GM21825 (cell line): ENCODE measurements at regions not wholly inside any gene's neighbourhood (a gene's known extent, or its start where the extent isn't known, plus 50 kb on each side); places are given as distances from the start of the nearest gene placed in this dataset.
"Not testable (repeated sequence)": the region's sequence is repeated elsewhere in the genome, so short reads cannot be mapped to it uniquely, and the experiment has no call there.

Experiments
- ATAC-seq: cut with Tn5 transposase; IDR thresholded peaks from one replicate; pipeline ENCODE4 v1.9.1; 2021; ENCODE audit warnings: mild to moderate bottlenecking, moderate library complexity; ENCODE audit not compliant: unreplicated experiment

GRCh38 chr15:55126111-55126510 is 70.6 kb downstream of the RSL24D1 start:
- ATAC-seq = no peak

- ATAC-seq = no peak
These were observed 72.1 kb downstream of the RSL24D1 start for GRCh38 chr15:55124616-55125015.

- ATAC-seq = no peak
These were observed 78.3 kb downstream of the RSL24D1 start for GRCh38 chr15:55118344-55118870.

- no peak for ATAC-seq
These were observed 80.1 kb downstream of the RSL24D1 start for GRCh38 chr15:55116636-55117035.

- ATAC-seq = no peak
These were observed 83.0 kb downstream of the RSL24D1 start for GRCh38 chr15:55113736-55114135.

GRCh38 chr15:55112706-55113105 is 84.0 kb downstream of the RSL24D1 start:
- no peak for ATAC-seq

GRCh38 chr15:55110446-55110845 is 86.3 kb downstream of the RSL24D1 start:
- no peak for ATAC-seq

GRCh38 chr15:55108858-55109518 is 87.8 kb downstream of the RSL24D1 start:
- no peak for ATAC-seq

GRCh38 chr15:55108448-55108847 is 88.3 kb downstream of the RSL24D1 start:
- ATAC-seq = no peak

GRCh38 chr15:55106155-55106554 is 90.6 kb downstream of the RSL24D1 start:
- no peak for ATAC-seq

GRCh38 chr15:55094136-55094535 is 102.6 kb downstream of the RSL24D1 start:
- no peak for ATAC-seq

GRCh38 chr15:55088207-55088606 is 108.5 kb downstream of the RSL24D1 start:
- no peak for ATAC-seq

- ATAC-seq = no peak
These were observed 112.1 kb downstream of the RSL24D1 start for GRCh38 chr15:55084673-55085072.

GRCh38 chr15:55084216-55084615 is 112.5 kb downstream of the RSL24D1 start:
- ATAC-seq = no peak

GRCh38 chr15:55077052-55077451 is 119.7 kb downstream of the RSL24D1 start:
- not testable (repeated sequence) for ATAC-seq

- no peak for ATAC-seq
These were observed 122.3 kb downstream of the RSL24D1 start for GRCh38 chr15:55074431-55074830.

GRCh38 chr15:55063970-55064369 is 132.8 kb downstream of the RSL24D1 start:
- not testable (repeated sequence) for ATAC-seq

- ATAC-seq = no peak
These were observed 135.9 kb downstream of the RSL24D1 start for GRCh38 chr15:55060836-55061235.

- ATAC-seq = no peak
These were observed 140.2 kb downstream of the RSL24D1 start for GRCh38 chr15:55056500-55056899.

- no peak for ATAC-seq
These were observed 152.6 kb downstream of the RSL24D1 start for GRCh38 chr15:55044162-55044561.

GRCh38 chr15:55037071-55037470 is 159.7 kb downstream of the RSL24D1 start:
- ATAC-seq = no peak

- ATAC-seq = no peak
These were observed 161.0 kb downstream of the RSL24D1 start for GRCh38 chr15:55035749-55036148.

- no peak for ATAC-seq
These were observed 163.2 kb downstream of the RSL24D1 start for GRCh38 chr15:55033574-55033973.
